GM19324 (cell line): ENCODE measurements at regions not wholly inside any gene's neighbourhood (a gene's known extent, or its start where the extent isn't known, plus 50 kb on each side); places are given as distances from the start of the nearest gene placed in this dataset.

Experiments used
- ATAC-seq: cut with Tn5 transposase; IDR thresholded peaks from one replicate; pipeline ENCODE4 v1.9.1; 2021; ENCODE audit warnings: mild to moderate bottlenecking, moderate library complexity; ENCODE audit not compliant: unreplicated experiment, low FRiP score

DNA sequence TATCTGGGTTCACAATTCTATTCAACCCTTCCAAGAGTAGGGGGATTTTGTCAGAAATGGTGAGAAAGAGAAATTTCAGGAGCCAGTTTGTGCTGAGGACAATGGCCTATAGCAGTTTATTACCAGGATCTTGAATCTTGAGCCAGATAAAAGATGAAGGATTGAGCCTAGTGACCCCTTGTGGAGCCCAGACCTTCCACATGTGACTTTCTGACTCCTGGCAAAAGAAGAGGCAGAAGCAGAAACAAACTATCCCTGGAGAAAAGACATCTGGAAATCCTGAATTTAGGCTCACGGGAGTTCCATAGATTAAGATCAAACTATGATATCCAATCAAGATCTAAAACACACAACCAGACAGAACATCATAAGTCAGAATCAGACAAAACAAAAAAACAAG lies 60.9 kb upstream of the CHRM2 start:
- no peak for ATAC-seq

DNA sequence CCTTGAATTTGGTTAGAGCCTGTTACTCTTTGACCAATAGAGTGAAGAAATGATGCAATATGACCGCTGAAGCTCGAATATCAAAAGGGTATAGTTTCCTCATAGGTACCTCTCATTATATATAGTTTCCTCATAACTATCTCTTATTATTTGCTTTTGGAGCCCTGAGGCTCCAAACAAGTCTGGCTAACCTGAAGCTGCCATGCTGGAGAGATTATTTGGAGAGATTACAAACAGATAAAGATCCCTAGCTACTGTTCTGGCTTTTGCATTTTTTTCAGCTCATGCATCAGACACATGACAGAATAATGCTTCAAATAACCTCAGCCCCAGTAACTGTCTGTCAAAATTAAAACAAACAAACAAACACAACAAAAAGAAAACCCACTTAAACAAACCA lies 65.4 kb upstream of the CHRM2 start:
- ATAC-seq, result no peak

DNA sequence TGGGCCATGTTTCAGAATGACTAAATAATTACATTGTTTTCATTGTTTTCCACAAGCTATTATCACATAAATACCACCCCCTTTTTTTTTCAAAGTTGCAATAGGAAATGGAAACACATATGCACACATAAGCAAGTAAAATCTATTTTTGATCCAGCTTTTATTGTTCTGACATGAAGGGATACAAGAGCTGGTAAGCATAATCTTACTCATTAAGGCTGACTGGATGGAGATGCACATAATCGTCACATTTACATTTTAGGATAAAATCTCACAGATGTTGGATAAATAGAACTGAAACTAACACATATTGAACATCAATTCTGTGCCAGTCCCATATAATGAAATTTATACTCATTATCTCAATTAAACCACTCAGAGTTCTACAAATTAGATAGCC lies 84.5 kb upstream of the CHRM2 start:
- no peak for ATAC-seq

DNA sequence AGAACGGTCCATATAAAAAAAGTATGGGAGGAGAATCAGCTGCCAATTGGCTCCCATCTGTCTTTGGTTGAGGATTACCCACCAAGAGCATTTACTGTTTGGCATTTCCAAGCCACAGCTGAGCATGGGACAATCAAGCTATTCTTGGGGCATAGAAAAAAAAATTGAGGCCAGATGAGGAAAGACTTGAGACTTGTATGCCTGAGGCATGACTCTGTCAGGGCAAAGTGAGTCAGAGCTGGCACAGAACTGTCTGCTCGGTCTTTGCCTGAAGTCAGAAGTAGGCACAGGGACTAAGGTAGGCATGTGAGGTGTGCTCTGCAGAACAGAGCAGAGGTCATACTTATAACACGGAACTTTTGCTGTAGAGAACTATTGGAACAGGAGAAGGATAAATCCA lies 126.5 kb upstream of the CHRM2 start:
- no peak for ATAC-seq

DNA sequence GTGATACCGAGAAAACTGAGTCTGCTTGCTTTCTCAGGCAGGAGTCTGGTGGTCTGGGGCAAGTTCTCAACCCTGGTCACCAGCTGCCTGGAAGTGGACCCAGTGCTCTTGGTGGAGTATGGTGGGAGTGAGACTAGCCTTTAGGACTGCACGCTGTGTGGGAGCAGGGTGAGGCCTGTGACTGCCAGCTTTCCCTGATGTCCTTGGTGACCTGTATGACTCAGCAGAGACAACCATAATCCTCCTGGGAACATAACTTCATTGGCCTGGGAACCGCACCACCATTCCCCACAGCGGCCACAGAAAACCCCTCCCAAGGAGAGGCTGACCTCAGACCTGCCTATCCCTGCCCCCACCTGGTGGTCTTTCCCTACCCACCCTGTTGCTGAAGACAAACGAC lies 139.5 kb upstream of the CHRM2 start:
- ATAC-seq, result no peak

DNA sequence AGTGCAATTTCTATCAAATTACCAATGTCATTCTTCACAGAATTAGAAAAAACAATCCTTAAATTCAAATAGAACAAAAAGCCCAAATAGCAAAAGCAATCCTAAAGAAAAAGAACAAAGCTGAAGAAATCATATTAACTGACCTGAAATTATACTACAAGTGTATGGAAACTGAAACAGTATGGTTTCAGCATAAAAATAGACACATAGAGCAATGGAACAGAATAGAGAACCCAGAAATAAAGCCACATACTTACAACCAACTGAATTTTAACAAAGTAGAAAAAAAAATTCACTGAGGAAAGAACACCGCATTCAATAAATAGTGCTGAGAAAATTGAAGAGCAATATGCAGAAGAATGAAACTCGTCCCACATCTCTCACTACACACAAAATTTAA lies 142.0 kb upstream of the CHRM2 start:
- ATAC-seq, result no peak

DNA sequence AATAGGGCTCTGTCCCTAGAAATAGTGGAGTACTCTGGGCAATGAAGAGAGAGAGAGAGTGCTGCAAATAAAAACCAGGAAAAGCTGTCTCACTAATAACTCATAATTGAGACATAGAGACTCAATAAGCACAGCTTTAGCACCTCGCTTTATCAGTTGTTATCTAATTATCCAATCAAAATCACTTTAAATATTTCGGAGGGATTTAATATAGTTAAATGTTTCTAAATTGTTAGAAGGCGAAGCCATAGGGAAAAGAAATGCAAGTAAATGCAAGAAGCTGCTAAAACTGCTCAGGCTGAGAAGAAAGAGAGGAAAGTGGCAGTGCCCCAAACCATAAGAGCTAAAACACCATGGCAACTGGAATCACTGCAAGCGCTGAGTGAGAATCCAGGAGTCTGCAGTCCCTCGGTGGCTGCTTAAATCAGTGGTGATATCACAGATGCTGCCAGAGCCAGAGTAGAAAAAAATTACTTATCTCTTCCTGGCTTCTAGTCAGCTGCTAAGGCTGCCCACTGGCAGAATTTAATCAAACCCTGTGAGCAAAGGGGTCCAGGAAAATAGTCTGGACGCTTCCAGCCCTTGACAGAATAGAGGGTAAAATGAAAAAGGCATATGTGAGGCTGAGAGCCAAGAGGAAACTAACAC lies 150.4 kb upstream of the CHRM2 start:
- no peak for ATAC-seq

DNA sequence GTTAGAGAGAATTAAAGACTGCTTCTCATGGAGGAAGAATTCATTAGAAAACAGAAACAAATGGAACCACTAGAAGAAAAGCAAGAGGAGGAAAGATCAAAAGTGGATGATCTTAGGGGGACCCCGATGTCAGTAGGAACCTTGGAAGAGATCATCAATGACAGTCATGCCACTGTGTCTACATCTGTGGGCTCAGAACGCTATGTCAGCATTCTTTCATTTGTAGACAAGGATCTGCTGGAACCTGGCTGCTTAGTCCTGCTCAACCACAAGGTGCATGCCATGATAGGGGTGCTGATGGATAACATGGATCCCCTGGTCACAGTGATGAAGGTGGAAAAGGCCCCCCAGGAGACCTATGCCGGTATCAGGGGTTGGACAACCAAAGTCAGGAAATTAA lies 154.4 kb upstream of the CHRM2 start:
- ATAC-seq, result no peak

DNA sequence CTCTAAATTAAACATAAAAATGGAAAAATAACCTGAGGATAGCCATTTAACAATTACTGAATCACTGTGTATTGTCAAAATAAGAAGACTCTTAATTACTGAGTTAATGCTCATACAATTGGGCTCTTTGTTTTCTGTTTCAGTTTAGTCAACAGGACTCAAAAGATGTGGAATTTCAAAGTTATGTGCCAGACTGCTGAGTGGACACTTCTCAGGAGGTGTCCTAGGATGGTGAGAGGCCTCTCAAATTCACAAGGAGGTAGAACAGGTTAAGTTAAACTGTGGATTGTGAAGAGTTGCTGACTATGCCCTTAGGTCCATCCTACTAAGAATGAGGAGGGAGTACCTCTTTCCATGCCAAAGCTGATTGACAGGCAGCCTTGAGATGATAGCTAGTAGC lies 157.7 kb upstream of the CHRM2 start:
- ATAC-seq, result no peak

DNA sequence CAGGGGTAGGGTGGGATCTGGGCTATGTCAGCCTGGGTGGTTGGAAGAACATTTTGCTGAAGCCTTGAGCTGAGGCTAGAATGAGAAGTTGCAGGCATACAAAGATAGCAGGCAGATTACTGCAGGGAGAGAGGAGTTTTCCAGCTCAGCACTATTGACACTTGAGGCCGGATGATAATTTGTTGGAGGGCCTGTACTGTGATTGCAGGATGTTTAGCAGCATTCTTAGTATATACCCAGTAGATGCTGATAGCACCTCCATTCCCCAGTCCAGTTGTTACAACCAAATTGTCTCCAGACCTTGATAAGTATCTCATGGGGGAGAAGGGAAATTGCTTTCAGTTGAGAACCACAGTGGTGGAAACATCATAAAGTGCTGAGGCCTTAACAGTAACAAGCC lies 158.6 kb upstream of the CHRM2 start:
- no peak for ATAC-seq

DNA sequence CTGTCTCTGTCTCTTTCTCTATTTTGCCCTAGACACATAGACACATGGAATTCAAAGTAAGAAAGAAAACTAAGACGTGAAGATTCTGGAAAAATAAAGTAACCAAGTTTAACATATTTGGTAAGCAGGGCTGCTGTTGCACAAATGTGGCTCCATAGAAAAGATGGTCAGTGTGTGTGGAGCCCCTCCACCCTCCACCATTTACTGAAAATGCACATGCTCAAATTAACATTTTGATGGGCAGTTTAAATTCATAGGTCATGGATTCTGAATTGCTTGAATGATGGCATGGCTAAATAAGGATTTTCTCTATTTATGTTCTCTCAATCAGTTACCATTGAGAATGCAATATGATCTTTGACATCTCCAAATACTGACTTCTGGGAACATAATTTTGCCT lies 165.5 kb upstream of the CHRM2 start:
- no peak for ATAC-seq

DNA sequence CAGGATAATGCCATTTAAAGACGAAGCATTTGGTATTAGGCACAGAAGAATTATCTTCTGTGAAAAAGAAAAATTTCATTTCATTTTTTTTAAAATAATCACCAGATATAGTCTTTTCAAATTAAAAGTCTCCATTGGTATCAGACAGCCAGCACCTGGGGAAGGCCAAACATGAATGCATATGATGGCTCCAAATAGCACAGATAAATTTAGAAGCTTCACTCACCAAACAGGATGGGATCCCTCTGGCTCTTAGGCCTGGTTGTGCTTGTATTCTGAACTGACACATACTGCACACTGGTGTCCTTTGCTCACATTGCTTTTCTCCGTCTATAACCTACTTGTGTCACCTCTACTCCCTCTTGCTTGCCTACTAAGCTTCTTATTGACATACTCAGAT lies 169.5 kb upstream of the CHRM2 start:
- ATAC-seq, result no peak

DNA sequence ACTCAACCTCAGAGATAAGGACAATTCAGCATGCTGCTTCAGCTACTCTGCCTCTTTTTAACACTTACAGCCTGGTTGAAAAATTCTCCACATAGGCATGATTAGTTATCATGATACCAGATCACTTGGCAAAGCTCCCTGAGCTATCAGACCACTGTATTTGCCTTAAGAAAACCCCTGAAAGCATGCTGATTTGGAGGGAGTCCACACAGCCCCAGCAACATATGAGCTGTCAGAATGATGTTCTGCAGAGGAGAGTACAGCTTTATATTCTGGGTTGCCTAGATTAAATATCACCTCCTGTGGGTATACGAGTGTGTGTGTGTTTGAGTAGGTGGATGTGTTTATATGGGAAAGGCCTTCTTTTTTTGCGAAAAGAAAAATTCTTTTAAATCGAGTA lies 170.2 kb upstream of the CHRM2 start:
- no peak for ATAC-seq

DNA sequence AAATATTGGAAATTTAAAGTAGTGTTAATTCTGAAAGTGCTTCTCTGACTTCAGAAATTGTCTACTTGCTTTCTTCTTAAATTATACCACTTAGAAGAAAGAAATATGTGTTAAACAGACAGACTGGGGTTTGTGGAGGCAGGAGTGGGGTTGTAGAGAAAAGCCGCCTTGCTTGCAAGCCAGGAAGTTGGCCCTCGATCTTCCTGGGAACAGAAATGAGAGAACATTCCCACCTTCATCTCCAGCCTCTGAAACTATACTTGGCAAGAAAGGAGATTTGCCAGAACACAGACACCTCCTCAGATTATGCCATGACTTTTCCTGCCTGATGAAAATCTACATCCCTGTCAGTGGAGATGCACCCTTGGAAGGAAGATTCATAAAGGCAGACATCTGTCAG lies 171.2 kb upstream of the CHRM2 start:
- no peak for ATAC-seq

DNA sequence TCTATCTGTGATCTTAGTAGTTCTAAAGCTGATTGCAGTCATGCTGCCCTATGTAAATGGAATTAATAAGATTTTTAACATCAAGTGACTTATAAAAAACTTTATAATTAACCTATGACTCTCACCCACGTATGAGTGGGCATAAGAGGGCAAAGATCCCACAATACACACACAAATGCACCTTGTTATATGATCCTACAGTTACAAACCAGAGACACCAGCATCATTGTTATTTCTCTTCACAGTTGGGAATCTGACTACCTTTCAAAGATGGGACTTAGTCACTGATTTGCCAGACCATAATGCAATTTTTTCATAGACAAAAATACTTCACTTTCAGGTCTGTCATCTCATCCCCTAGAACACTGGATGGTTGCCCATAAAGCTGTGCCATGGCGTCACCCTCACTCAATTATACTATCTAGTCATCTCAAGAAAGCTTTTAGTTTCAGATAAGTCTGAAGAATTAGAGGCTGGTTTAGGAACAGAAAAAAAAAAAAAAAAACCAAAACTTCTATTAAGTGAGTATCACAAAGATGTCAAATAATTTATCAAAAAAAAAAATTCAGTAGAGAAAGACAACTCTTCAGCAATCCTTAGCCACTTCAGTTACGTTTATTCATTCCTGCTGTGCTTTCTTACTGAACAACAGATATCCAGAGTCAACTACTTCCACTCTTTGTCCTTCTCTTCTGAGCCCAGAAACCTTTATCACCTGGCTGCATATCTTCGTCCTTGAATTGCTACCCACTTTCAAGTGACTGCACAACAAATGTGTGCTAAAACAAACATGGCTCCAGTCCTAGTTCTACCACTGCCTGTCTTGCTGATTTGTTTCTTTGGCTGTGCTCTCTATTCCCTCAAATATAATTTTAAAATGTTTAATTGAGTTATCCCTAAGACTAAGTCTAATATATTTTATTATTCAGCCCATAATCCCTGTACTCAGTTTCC lies 175.0 kb upstream of the CHRM2 start:
- ATAC-seq, result no peak

DNA sequence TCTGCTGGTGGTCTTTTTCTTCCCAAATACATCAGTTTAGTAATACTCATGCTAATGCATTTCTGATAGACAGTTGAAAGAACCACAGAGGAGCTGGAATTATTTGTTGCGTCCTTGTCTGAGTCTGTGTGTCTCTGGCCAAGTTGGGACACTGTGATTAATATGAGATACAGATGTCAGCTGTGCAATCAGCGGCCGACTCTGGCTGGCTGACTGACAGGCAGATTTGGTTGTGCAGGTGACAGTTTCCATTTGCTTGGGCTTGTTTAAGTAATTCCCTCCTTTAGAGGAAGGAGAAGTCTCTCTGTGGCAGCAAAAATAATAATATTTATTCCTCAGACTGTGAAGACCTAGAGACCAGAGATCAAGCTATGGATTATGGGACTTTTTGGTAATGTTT lies 176.2 kb upstream of the CHRM2 start:
- no peak for ATAC-seq

DNA sequence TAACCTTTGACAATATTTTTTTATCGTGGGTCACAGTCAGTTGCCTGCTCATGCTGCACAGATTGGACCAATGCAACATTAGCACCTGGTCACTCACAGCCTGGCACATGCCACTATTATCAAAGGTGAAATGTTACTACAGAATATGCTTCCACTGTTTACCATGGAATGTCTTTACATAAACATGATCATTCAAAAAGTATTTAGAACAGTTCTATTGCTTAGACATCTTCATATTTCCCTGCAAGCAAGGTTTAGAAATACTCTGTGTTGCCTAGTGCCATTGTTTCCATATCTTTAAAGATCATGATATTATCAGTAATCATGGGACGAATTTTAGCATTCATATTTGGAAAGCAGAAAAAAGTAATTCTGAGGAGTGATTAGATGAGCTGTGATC lies 179.9 kb upstream of the CHRM2 start:
- no peak for ATAC-seq

DNA sequence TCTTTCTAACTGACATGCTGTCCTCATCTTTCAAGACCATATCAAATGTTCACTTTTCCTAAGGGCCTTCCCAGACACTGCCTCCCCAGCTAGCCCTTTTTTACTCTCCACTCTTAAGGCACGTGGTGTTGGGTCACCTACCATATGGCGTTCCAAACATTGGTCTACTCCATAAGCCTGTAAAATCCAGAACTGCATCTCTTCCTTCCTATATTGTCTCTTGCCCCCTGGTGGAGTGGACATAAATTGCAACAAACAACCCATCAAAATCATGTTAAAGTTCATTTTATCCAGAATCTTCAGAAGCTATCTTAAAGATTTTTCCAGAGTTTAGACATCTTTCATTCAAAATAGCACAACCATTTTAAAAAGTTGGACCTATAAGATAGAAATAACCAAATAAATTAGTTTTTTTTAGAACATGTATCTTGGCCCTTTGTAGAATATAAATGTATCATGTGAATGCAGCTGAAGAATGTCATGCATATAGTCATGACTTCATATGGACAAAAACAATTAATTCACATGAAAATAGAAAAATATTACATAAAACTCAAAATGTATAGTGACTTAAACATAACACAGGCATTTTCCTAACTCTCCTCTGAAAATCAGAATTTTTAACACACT lies 180.6 kb upstream of the CHRM2 start:
- ATAC-seq, result no peak

DNA sequence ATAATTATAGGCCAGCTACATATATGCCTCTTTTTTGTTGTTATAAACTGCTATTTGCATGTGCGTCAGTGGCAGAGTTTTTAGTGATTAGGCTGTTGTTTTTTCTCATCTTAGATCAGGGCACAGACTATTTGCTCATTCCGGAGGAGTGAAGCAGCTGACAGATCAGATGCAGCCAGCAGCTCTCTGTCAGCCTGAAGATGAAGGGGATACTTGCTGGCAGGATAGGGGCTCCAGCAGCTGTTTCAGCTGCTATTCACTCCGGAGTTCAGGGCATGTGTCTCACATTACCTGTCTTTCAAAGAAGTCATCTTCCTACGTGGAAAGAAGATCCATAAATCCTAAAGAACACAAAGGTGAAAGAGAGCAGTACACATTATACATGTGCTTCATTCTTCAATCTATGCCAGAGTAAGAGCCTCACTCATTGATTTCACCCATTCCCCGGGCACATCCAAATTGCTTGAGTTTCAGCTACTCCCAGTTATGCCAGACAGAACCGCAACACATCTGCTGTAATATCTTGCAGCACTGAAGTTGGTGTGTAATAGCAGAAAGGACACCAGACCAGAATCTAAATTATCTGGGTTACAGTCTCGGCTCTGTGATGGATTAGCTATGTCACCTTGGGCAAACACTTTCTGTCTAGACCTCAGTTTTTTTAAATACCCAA lies 182.8 kb upstream of the CHRM2 start:
- no peak for ATAC-seq

DNA sequence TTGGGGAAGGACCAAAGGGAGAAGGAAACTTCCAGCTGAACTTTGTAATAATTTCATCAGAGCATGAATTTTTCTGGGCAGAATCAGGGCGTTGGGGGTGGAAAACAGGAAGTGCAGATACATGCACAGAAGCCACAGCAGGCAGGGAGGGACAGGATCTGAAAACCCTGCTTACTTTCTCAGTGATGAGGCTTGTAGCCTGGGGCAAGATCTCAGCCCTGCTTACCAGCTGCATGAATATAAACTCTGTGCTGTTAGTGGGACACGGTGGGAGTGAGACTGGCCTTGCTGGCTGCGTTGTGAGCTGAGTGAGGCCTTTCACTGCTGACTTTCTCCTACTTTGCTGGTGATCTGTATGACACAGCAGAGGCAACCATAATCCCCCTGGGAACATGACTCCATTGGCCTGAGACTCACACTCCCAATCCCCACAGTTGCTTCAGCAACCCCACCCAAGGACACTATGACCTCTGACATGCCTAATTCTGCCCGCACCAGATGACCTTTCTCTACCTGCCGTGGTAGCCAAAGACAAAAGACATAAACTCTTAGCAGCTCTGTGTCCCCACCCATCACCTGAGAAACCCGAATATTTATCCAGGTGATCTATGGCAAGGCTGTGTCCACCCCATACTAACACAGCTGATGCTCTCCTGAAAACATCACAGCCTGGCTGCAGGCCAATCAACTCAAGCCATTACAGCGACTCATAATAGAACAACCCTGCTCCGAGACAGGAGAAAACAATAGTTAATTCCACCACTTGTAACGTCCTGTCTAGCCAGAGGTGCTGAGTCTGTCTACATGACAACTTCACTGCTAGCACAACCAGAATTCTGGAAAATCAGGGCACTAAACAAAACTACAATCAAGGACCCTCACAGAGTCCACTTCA lies 190.7 kb upstream of the CHRM2 start:
- ATAC-seq, result no peak
